ENCODE measurements at regions not wholly inside any gene's neighbourhood (a gene's known extent, or its start where the extent isn't known, plus 50 kb on each side); places are given as distances from the start of the nearest gene placed in this dataset.

- TF ChIP-seq POLR2AphosphoS5 (IDR thresholded peaks at IDR 0.05; ENCODE audit: low read depth, low read length) = no peak
- TF ChIP-seq SIN3A (IDR thresholded peaks at IDR 0.05; ENCODE audit: borderline replicate concordance, insufficient read depth, low read length) = no peak
- no peak for TF ChIP-seq TAF1 (IDR thresholded peaks at IDR 0.05; ENCODE audit: borderline replicate concordance, insufficient read depth, low read length)
- TF ChIP-seq, protein P1, sequence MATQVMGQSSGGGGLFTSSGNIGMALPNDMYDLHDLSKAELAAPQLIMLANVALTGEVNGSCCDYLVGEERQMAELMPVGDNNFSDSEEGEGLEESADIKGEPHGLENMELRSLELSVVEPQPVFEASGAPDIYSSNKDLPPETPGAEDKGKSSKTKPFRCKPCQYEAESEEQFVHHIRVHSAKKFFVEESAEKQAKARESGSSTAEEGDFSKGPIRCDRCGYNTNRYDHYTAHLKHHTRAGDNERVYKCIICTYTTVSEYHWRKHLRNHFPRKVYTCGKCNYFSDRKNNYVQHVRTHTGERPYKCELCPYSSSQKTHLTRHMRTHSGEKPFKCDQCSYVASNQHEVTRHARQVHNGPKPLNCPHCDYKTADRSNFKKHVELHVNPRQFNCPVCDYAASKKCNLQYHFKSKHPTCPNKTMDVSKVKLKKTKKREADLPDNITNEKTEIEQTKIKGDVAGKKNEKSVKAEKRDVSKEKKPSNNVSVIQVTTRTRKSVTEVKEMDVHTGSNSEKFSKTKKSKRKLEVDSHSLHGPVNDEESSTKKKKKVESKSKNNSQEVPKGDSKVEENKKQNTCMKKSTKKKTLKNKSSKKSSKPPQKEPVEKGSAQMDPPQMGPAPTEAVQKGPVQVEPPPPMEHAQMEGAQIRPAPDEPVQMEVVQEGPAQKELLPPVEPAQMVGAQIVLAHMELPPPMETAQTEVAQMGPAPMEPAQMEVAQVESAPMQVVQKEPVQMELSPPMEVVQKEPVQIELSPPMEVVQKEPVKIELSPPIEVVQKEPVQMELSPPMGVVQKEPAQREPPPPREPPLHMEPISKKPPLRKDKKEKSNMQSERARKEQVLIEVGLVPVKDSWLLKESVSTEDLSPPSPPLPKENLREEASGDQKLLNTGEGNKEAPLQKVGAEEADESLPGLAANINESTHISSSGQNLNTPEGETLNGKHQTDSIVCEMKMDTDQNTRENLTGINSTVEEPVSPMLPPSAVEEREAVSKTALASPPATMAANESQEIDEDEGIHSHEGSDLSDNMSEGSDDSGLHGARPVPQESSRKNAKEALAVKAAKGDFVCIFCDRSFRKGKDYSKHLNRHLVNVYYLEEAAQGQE (IDR thresholded peaks at IDR 0.05; ENCODE audit: insufficient read depth in 1 of 2, low read depth in 2 of 2, low read length in 2 of 2) = no peak
- TF ChIP-seq FOXP2 (optimal IDR thresholded peaks at IDR 0.05; ENCODE audit: borderline replicate concordance, extremely low read depth, extremely low read length, insufficient read depth) = no peak
Measured at GRCh38 chr9:26677965-26678706, 214.5 kb downstream of the CAAP1 start.

DNA sequence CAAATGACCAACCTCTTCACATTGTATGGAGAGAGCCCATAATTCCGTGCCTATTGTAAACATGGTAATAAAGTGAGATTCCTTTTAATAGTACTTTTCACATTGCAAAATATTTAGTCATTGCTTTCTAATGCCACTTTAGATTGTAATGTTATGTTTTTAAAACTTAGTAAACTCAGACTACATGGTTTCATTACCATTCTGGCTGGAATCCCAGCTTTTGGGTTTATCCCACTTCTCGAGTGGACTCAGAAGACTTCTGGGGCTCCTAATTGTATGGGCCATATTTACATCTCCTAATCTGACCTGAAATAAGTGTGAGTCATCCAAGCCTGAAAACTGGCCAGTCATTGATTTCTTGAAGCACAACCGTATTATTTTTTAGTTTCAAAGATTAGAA lies 217.6 kb downstream of the CAAP1 start:
- TF ChIP-seq TAF1 (IDR thresholded peaks at IDR 0.05; ENCODE audit: borderline replicate concordance, insufficient read depth, low read length) (no peak), POLR2AphosphoS5 (IDR thresholded peaks at IDR 0.05; ENCODE audit: low read depth, low read length) (no peak), FOXP2 (optimal IDR thresholded peaks at IDR 0.05; ENCODE audit: borderline replicate concordance, extremely low read depth, extremely low read length, insufficient read depth) (no peak), SIN3A (IDR thresholded peaks at IDR 0.05; ENCODE audit: borderline replicate concordance, insufficient read depth, low read length) (no peak)
- TF ChIP-seq, protein P1 (IDR thresholded peaks at IDR 0.05; ENCODE audit: insufficient read depth in 1 of 2, low read depth in 2 of 2, low read length in 2 of 2) = no peak

- TF ChIP-seq, protein P1 (IDR thresholded peaks at IDR 0.05; ENCODE audit: insufficient read depth in 1 of 2, low read depth in 2 of 2, low read length in 2 of 2) = no peak
- TF ChIP-seq TAF1 (IDR thresholded peaks at IDR 0.05; ENCODE audit: borderline replicate concordance, insufficient read depth, low read length) (no peak), POLR2AphosphoS5 (IDR thresholded peaks at IDR 0.05; ENCODE audit: low read depth, low read length) (no peak), SIN3A (IDR thresholded peaks at IDR 0.05; ENCODE audit: borderline replicate concordance, insufficient read depth, low read length) (no peak), FOXP2 (optimal IDR thresholded peaks at IDR 0.05; ENCODE audit: borderline replicate concordance, extremely low read depth, extremely low read length, insufficient read depth) (no peak)
Measured at GRCh38 chr9:26673261-26673660, 219.3 kb downstream of the CAAP1 start.

- TF ChIP-seq POLR2AphosphoS5 (IDR thresholded peaks at IDR 0.05; ENCODE audit: low read depth, low read length) = no peak
- TF ChIP-seq, protein P1 (IDR thresholded peaks at IDR 0.05; ENCODE audit: insufficient read depth in 1 of 2, low read depth in 2 of 2, low read length in 2 of 2) = no peak
- no peak for TF ChIP-seq FOXP2 (optimal IDR thresholded peaks at IDR 0.05; ENCODE audit: borderline replicate concordance, extremely low read depth, extremely low read length, insufficient read depth)
- TF ChIP-seq SIN3A (IDR thresholded peaks at IDR 0.05; ENCODE audit: borderline replicate concordance, insufficient read depth, low read length) = no peak
- no peak for TF ChIP-seq TAF1 (IDR thresholded peaks at IDR 0.05; ENCODE audit: borderline replicate concordance, insufficient read depth, low read length)
Measured at GRCh38 chr9:26669701-26670670, 222.6 kb downstream of the CAAP1 start.

Data from PFSK-1 (cell line).